ENCODE measurements at regions not wholly inside any gene's neighbourhood (a gene's known extent, or its start where the extent isn't known, plus 50 kb on each side); places are given as distances from the start of the nearest gene placed in this dataset.

DNA sequence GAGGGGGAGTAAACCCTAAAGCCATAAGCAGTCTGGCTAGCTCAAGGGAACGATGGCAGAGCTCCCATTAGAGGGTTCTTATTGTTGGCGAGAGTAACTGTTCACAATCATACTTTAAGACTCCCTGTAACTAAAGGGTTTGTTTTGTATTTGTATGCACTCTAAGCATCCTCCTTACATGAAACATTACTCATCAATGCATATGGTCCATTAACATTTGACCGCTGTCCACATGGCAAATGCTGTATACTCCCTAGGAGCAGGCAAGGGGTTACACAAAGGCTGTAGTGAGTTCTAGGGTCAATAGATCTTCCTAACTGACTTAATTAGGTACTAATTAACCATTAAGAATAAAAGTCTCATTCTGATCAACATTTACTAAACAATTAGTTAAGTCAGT, 95.3 kb upstream of the MRPS30 start:
- H3K27ac Mint-ChIP-seq = no peak overlapping the region
- Histone ChIP-seq H3K4me3 (no peak overlapping the region), H3K79me2 (ENCODE audit: low read depth) (no peaks in the 10 kb centered on the region), H3K4me2 (no peak overlapping the region), H3F3A (ENCODE audit: low read depth) (no peaks in the 10 kb centered on the region), H3K4me1 (no peaks in the 10 kb centered on the region), H3K36me3 (no peaks in the 10 kb centered on the region), H2AFZ (replicated peaks) (no peak overlapping the region), H3K9ac (no peak overlapping the region), H3K9me3 (ENCODE audit: low read depth) (no peaks in the 10 kb centered on the region), H4K20me1 (ENCODE audit: low read depth) (no peaks in the 10 kb centered on the region), H3K27ac (no peak overlapping the region), H3K27me3 (no peaks in the 10 kb centered on the region)
- H3K9me3 Mint-ChIP-seq = no peaks in the 10 kb centered on the region
- TF ChIP-seq, protein P1, sequence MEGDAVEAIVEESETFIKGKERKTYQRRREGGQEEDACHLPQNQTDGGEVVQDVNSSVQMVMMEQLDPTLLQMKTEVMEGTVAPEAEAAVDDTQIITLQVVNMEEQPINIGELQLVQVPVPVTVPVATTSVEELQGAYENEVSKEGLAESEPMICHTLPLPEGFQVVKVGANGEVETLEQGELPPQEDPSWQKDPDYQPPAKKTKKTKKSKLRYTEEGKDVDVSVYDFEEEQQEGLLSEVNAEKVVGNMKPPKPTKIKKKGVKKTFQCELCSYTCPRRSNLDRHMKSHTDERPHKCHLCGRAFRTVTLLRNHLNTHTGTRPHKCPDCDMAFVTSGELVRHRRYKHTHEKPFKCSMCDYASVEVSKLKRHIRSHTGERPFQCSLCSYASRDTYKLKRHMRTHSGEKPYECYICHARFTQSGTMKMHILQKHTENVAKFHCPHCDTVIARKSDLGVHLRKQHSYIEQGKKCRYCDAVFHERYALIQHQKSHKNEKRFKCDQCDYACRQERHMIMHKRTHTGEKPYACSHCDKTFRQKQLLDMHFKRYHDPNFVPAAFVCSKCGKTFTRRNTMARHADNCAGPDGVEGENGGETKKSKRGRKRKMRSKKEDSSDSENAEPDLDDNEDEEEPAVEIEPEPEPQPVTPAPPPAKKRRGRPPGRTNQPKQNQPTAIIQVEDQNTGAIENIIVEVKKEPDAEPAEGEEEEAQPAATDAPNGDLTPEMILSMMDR (IDR thresholded peaks at IDR 0.05) = no peak
- TF ChIP-seq EZH2 (IDR thresholded peaks at IDR 0.05) (no peak), EZH2phosphoT487 (IDR thresholded peaks at IDR 0.05) (no peak)
- DNase-seq (ENCODE audit: low spot score) = no peak
- no peaks in the 10 kb centered on the region for H3K36me3 Mint-ChIP-seq
- H3K4me3 Mint-ChIP-seq = no peak overlapping the region
- H3K27me3 Mint-ChIP-seq (ENCODE audit: insufficient read depth, low read depth) = peaks cover 3% of the 10 kb centered on the region
- no peaks in the 10 kb centered on the region for H3K4me1 Mint-ChIP-seq

DNA sequence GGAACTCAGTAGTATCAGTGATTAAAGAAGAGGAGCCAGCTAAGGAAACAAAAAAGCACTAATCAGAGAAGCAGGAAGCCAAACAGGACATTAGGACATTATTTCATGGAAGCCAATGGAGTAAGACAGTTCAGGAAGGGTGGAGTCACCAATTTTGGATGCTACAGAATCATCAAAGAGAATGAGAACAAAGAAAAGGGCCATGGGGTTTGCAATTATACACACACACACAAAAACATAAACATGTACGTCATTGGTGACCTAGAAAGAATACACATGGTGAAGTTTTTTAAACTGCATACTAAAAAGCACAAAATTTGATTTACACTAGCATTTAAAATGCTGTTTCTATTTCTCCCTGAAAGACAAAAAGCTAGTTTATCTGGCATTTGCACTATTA, 96.8 kb upstream of the MRPS30 start:
- Histone ChIP-seq H3K4me3 (no peak overlapping the region), H3K79me2 (ENCODE audit: low read depth) (no peaks in the 10 kb centered on the region), H3K4me1 (no peaks in the 10 kb centered on the region), H3K27ac (no peak overlapping the region), H2AFZ (replicated peaks) (no peak overlapping the region), H3K9ac (no peak overlapping the region), H3K4me2 (no peak overlapping the region), H3F3A (ENCODE audit: low read depth) (no peaks in the 10 kb centered on the region), H3K27me3 (no peaks in the 10 kb centered on the region), H3K36me3 (no peaks in the 10 kb centered on the region), H4K20me1 (ENCODE audit: low read depth) (no peaks in the 10 kb centered on the region), H3K9me3 (ENCODE audit: low read depth) (no peaks in the 10 kb centered on the region)
- Mint-ChIP-seq H3K36me3 (no peaks in the 10 kb centered on the region), H3K4me1 (no peaks in the 10 kb centered on the region), H3K9me3 (no peaks in the 10 kb centered on the region), H3K4me3 (no peak overlapping the region), H3K27ac (no peak overlapping the region), H3K27me3 (ENCODE audit: insufficient read depth, low read depth) (peaks cover 3% of the 10 kb centered on the region)
- no peak for TF ChIP-seq EZH2phosphoT487 (IDR thresholded peaks at IDR 0.05)
- no peak for TF ChIP-seq EZH2 (IDR thresholded peaks at IDR 0.05)
- TF ChIP-seq, protein P1 (IDR thresholded peaks at IDR 0.05) = no peak
- no peak for DNase-seq (ENCODE audit: low spot score)

DNA sequence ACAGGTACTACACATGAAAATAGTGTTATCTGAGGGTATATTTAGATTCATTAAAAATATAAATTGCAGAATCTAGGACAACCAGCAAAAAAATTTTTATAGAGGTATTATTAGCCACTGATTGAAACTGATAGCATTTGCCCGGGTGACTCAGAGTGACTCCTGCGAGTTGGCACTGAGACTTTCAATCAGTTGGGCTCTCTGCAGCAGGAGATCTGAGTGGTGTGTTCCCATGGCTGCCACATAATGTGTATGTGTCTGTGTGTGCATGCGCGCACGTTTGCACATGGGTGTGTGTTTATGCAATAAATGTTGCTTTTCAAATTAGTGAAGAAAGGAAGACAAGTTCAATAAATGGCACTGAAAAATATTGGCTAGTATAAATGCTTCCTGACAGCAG, 100.1 kb upstream of the MRPS30 start:
- Mint-ChIP-seq H3K9me3 (no peaks in the 10 kb centered on the region), H3K27ac (no peak overlapping the region), H3K4me3 (no peak overlapping the region), H3K4me1 (no peaks in the 10 kb centered on the region), H3K27me3 (ENCODE audit: insufficient read depth, low read depth) (no peaks in the 10 kb centered on the region), H3K36me3 (no peaks in the 10 kb centered on the region)
- DNase-seq (ENCODE audit: low spot score) = no peak
- Histone ChIP-seq H3K4me2 (no peak overlapping the region), H3K27ac (no peak overlapping the region), H3K27me3 (no peaks in the 10 kb centered on the region), H3K36me3 (no peaks in the 10 kb centered on the region), H3K79me2 (ENCODE audit: low read depth) (no peaks in the 10 kb centered on the region), H2AFZ (replicated peaks) (no peak overlapping the region), H3F3A (ENCODE audit: low read depth) (no peaks in the 10 kb centered on the region), H3K9ac (no peak overlapping the region), H3K4me3 (no peak overlapping the region), H3K4me1 (no peaks in the 10 kb centered on the region), H4K20me1 (ENCODE audit: low read depth) (no peaks in the 10 kb centered on the region), H3K9me3 (ENCODE audit: low read depth) (no peaks in the 10 kb centered on the region)
- TF ChIP-seq, protein P1 (IDR thresholded peaks at IDR 0.05) = no peak
- TF ChIP-seq EZH2 (IDR thresholded peaks at IDR 0.05) = no peak
- no peak for TF ChIP-seq EZH2phosphoT487 (IDR thresholded peaks at IDR 0.05)

DNA sequence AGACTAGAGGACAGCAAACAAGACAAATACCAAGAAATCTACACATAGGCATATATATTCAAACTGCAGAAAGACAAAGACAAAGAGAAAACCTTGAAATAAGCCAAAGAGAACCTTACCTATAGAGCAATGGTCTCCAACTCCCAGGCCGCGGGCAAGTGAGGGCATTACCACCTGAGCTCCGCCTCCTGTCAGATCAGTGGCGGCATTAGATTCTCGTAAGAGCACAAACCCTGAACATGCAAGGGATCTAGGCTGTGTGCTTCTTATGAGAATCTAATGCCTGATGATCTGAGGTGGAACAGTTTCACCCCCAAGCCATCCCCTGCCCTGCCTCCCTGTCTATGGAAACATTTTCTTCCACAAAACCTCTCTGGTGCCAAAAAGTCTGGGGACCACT, 101.0 kb upstream of the MRPS30 start:
- Histone ChIP-seq H3K27me3 (no peaks in the 10 kb centered on the region), H3K9me3 (ENCODE audit: low read depth) (no peaks in the 10 kb centered on the region), H2AFZ (replicated peaks) (no peak overlapping the region), H4K20me1 (ENCODE audit: low read depth) (no peaks in the 10 kb centered on the region), H3K79me2 (ENCODE audit: low read depth) (no peaks in the 10 kb centered on the region), H3K27ac (no peak overlapping the region), H3K36me3 (no peaks in the 10 kb centered on the region), H3K4me1 (no peaks in the 10 kb centered on the region), H3K4me3 (no peak overlapping the region), H3F3A (ENCODE audit: low read depth) (no peaks in the 10 kb centered on the region), H3K4me2 (no peak overlapping the region), H3K9ac (no peak overlapping the region)
- TF ChIP-seq EZH2phosphoT487 (IDR thresholded peaks at IDR 0.05) (no peak), EZH2 (IDR thresholded peaks at IDR 0.05) (no peak)
- TF ChIP-seq, protein P1 (IDR thresholded peaks at IDR 0.05) = no peak
- no peaks in the 10 kb centered on the region for H3K4me1 Mint-ChIP-seq
- DNase-seq (ENCODE audit: low spot score) = no peak
- no peaks in the 10 kb centered on the region for H3K27me3 Mint-ChIP-seq (ENCODE audit: insufficient read depth, low read depth)
- no peaks in the 10 kb centered on the region for H3K36me3 Mint-ChIP-seq
- no peaks in the 10 kb centered on the region for H3K9me3 Mint-ChIP-seq
- no peak overlapping the region for H3K27ac Mint-ChIP-seq
- H3K4me3 Mint-ChIP-seq = no peak overlapping the region
